ENCODE measurements at regions not wholly inside any gene's neighbourhood (a gene's known extent, or its start where the extent isn't known, plus 50 kb on each side); places are given as distances from the start of the nearest gene placed in this dataset.

GRCh38 chr14:88995437-88996198, 171.2 kb downstream of the TTC8 start:
- peak; percentile 59 for ATAC-seq (ENCODE audit: low read depth)
- H2AFZ ChIP-seq (replicated peaks; ENCODE audit: low read length, poor library complexity), result no peak overlapping the region

More at GRCh38 chr14:88995437-88996198, 171.2 kb downstream of the TTC8 start:
- Histone ChIP-seq H3K27ac (ENCODE audit: insufficient read depth, low read length) (peak overlapping the region; percentile 62), H3K79me1 (ENCODE audit: low read depth in 1 of 2, low read length in 2 of 2) (no peaks in the 10 kb centered on the region), H3K4me1 (ENCODE audit: control insufficient read depth, insufficient read depth, low read length) (peaks cover 17% of the 10 kb centered on the region), H2BK5ac (ENCODE audit: low read depth, low read length, poor library complexity, severe bottlenecking) (peak overlapping the region; percentile 87), H4K5ac (ENCODE audit: low read depth, low read length) (peak overlapping the region; percentile 79; the same call in 1 of the 2 replicates), H3K9me1 (ENCODE audit: insufficient read depth, low read length) (peaks cover 11% of the 10 kb centered on the region), H3K18ac (ENCODE audit: low read depth, low read length) (peak overlapping the region; percentile 67), H3K56ac (ENCODE audit: extremely low read depth, insufficient read depth, low read length) (0 out of 2 replicates have a peak overlapping the region, but pooled peaks have one; percentile 2), H3K36me3 (ENCODE audit: control insufficient read depth, insufficient read depth, low read length) (no peaks in the 10 kb centered on the region), H2AK5ac (ENCODE audit: low read depth, low read length) (peak overlapping the region; percentile 77), H3K27me3 (ENCODE audit: control insufficient read depth, insufficient read depth, low read length) (no peaks in the 10 kb centered on the region), H3K9me3 (ENCODE audit: control insufficient read depth, insufficient read depth, low read length) (no peaks in the 10 kb centered on the region), H4K8ac (ENCODE audit: low read depth in 2 of 2, low read length in 2 of 2) (peak overlapping the region; percentile 14 to 56; a peak in 3 of 4 replicates), H4K20me1 (ENCODE audit: insufficient read depth, low read length) (no peaks in the 10 kb centered on the region), H3K4me3 (ENCODE audit: insufficient read depth, low read depth, low read length) (no peak overlapping the region), H3K9ac (ENCODE audit: low read depth, low read length) (no peak overlapping the region), H3K23ac (ENCODE audit: low read depth, low read length) (peak overlapping the region; percentile 41; the same call in 1 of the 2 replicates), H3K14ac (replicated peaks; ENCODE audit: low read depth, low read length) (peak overlapping the region; percentile 47), H3K4me2 (ENCODE audit: low read depth, low read length) (no peak overlapping the region), H4K91ac (ENCODE audit: insufficient read depth, low read depth, low read length) (peak overlapping the region; percentile 69; the same call in 1 of the 2 replicates), H3K4ac (ENCODE audit: low read depth, low read length) (peak overlapping the region; percentile 77), H2BK20ac (ENCODE audit: low read depth, low read length) (peak overlapping the region; percentile 82), H2BK120ac (ENCODE audit: low read depth, low read length) (peak overlapping the region; percentile 92), H2AK9ac (replicated peaks; ENCODE audit: low read depth, low read length, poor library complexity) (no peak overlapping the region), H2BK15ac (ENCODE audit: low read depth, low read length) (peak overlapping the region; percentile 68; the same call in 2 of the 3 replicates)
- intact Hi-C loops (cut with micrococcal nuclease) (loop anchor here (2.0 kb wide), 1 partner anchor 203 kb away; the partner anchor contains the start of gene EML5), dilution Hi-C loops (cut with HindIII; ENCODE audit: low sequenced_read_pairs, unreplicated experiment) (no loop called here), in situ Hi-C loops (cut with MboI; ENCODE audit: low sequenced_read_pairs) (no loop called here)
- CTCF ChIA-PET, result no interaction called here
- no TSS peak for BruUV-seq (replicated peaks)
- DNase-seq, result peak; percentile 94
- peak; percentile 96 for TF ChIP-seq CEBPB (IDR thresholded peaks at IDR 0.05; ENCODE audit: low read depth, low read length)
- TF ChIP-seq RCOR1 (IDR thresholded peaks at IDR 0.05; ENCODE audit: insufficient replicate concordance, low read length), result peak; percentile 34
- TF ChIP-seq, protein P1, sequence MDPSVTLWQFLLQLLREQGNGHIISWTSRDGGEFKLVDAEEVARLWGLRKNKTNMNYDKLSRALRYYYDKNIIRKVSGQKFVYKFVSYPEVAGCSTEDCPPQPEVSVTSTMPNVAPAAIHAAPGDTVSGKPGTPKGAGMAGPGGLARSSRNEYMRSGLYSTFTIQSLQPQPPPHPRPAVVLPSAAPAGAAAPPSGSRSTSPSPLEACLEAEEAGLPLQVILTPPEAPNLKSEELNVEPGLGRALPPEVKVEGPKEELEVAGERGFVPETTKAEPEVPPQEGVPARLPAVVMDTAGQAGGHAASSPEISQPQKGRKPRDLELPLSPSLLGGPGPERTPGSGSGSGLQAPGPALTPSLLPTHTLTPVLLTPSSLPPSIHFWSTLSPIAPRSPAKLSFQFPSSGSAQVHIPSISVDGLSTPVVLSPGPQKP (IDR thresholded peaks at IDR 0.05; ENCODE audit: borderline replicate concordance, low read depth, low read length), result no peak
- 0 out of 2 replicates have a peak, but pooled peaks have one; percentile 12 for TF ChIP-seq BHLHE40 (IDR thresholded peaks at IDR 0.05; ENCODE audit: low read depth, low read length)
- peak; percentile 64 for TF ChIP-seq FOS (IDR thresholded peaks at IDR 0.05; ENCODE audit: low read depth, low read length)
- TF ChIP-seq USF2 (IDR thresholded peaks at IDR 0.05; ENCODE audit: low read depth, low read length), result no peak
- 0 out of 2 replicates have a peak, but pooled peaks have one; percentile 9 for TF ChIP-seq MAFK (IDR thresholded peaks at IDR 0.05; ENCODE audit: low read depth, low read length)
- TF ChIP-seq NFE2L2 (IDR thresholded peaks at IDR 0.05; ENCODE audit: low read depth, low read length), result no peak; the same call in 1 of the 2 replicates
- TF ChIP-seq POLR2A (IDR thresholded peaks at IDR 0.05; ENCODE audit: low read depth, low read length), result no peak
- POLR2A ChIA-PET (ENCODE audit: unreplicated experiment), result no interaction called here
- 78% methylated on average over 3 of the region's 9 CpGs; no CpG with 5 or more reads in 1 of the 2 experiments for WGBS, 2 experiments (ENCODE audit: extremely low coverage in 2 of 2, insufficient read length in 1 of 2)

Data from IMR-90 (cell line).